HFFc6 (cell line): ENCODE measurements at regions not wholly inside any gene's neighbourhood (a gene's known extent, or its start where the extent isn't known, plus 50 kb on each side); places are given as distances from the start of the nearest gene placed in this dataset.
A peak's percentile ranks its signal among the peaks of the same experiment; 100 is the strongest.

Source experiments
- DNase-seq: peaks from one replicate; pipeline ENCODE4 v3.0.0-alpha.2; 2018
- H3K27ac Mint-ChIP-seq: 2 replicates; pipeline ENCODE4 v1.8.0; 2020; ENCODE audit warnings: mild to moderate bottlenecking, mixed read lengths
- H3K27me3 Mint-ChIP-seq: 2 replicates; pipeline ENCODE4 v1.8.0; 2021; ENCODE audit warnings: mild to moderate bottlenecking, moderate library complexity, mixed read lengths; ENCODE audit not compliant: insufficient read depth
- H3K36me3 Mint-ChIP-seq: 2 replicates; pipeline ENCODE4 v1.8.0; 2021; ENCODE audit warnings: low read depth, mixed read lengths
- H3K4me1 Mint-ChIP-seq: 2 replicates; pipeline ENCODE4 v1.8.0; 2020; ENCODE audit warnings: low read depth, mixed read lengths
- H3K4me3 Mint-ChIP-seq: 2 replicates; pipeline ENCODE4 v1.8.0; 2020; ENCODE audit warnings: mild to moderate bottlenecking, moderate library complexity, mixed read lengths
- H3K9me3 Mint-ChIP-seq: 2 replicates; pipeline ENCODE4 v1.8.0; 2020; ENCODE audit warnings: mild to moderate bottlenecking, mixed read lengths
- TF ChIP-seq, protein P1 (sequence below): fragments of 200-600 bp; sonication (generic); IDR thresholded peaks from 2 replicates; pipeline ENCODE4 v1.5.0; 2021; ENCODE audit warnings: antibody characterized with exemption, mild to moderate bottlenecking

DNA sequence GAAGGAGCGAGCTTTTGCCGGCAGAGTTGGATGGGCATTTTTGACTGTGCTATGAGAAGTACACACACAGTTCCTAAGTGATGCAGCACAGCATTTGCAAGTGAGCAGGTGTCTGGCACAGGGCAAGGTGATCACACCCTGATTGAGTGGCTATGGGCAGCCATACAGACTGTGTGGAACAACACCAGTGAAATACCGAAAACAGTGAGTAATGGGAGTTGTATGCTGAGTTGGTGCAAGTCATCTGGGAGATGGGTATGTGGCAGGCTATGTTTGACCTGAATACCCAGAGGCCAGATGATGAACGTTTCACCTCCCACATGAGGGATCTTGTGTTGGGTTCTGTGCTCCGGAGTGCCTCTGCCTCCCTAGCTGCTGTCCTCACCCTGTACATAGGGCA, 53.5 kb upstream of the TIPARP start:
- Mint-ChIP-seq H3K9me3 (no peaks in the 10 kb centered on the region), H3K27me3 (no peaks in the 10 kb centered on the region), H3K4me3 (no peak overlapping the region), H3K27ac (peak overlapping the region; percentile 43; the same call in 1 of the 2 replicates), H3K4me1 (peaks cover 53% of the 10 kb centered on the region), H3K36me3 (no peaks in the 10 kb centered on the region)
- DNase-seq: no peak
- TF ChIP-seq, protein P1, sequence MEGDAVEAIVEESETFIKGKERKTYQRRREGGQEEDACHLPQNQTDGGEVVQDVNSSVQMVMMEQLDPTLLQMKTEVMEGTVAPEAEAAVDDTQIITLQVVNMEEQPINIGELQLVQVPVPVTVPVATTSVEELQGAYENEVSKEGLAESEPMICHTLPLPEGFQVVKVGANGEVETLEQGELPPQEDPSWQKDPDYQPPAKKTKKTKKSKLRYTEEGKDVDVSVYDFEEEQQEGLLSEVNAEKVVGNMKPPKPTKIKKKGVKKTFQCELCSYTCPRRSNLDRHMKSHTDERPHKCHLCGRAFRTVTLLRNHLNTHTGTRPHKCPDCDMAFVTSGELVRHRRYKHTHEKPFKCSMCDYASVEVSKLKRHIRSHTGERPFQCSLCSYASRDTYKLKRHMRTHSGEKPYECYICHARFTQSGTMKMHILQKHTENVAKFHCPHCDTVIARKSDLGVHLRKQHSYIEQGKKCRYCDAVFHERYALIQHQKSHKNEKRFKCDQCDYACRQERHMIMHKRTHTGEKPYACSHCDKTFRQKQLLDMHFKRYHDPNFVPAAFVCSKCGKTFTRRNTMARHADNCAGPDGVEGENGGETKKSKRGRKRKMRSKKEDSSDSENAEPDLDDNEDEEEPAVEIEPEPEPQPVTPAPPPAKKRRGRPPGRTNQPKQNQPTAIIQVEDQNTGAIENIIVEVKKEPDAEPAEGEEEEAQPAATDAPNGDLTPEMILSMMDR: no peak

DNA sequence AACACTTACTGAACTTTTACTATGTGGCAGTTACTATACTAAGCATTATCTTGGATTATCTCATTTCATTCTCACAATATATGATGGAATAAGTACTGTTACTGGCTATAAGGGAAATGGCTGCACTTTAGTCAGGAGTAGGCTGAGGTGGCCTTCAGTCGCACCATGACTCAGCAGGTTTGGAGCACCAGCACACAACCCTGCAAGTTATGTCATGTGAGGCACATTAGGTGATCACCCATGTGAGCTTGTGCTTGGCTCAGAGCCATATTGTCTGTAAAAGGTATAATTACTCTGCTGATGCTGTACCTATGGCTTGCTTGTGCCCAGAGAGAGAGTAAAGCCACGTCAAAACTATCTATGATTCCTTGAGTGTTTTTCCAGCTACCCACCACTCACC, 54.1 kb upstream of the TIPARP start:
- H3K36me3 Mint-ChIP-seq: no peaks in the 10 kb centered on the region
- DNase-seq: no peak
- H3K27me3 Mint-ChIP-seq: no peaks in the 10 kb centered on the region
- peak overlapping the region; percentile 43 for H3K27ac Mint-ChIP-seq
- no peaks in the 10 kb centered on the region for H3K9me3 Mint-ChIP-seq
- TF ChIP-seq, protein P1: no peak
- no peak overlapping the region for H3K4me3 Mint-ChIP-seq
- peaks cover 60% of the 10 kb centered on the region for H3K4me1 Mint-ChIP-seq

DNA sequence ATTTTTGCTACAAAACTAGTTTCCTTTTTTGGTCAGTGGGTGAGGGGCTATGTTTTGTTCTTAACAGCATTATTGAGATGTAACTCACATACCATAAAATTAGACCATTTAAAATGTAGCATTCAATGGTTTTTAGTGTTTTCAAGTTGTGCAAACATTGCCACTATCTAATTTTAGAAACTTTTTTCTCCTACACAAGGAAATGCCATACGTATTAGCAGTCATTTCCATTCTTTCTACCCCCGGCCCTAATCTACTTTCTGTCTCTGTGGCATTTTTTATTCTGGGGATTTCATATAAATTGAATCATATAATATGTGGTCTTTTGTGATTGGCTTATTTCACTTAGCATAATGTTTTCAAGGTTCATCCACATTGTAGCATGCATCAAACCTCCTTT, 55.0 kb upstream of the TIPARP start:
- no peaks in the 10 kb centered on the region for H3K27me3 Mint-ChIP-seq
- no peak overlapping the region for H3K4me3 Mint-ChIP-seq
- H3K27ac Mint-ChIP-seq: peak overlapping the region; percentile 47
- H3K36me3 Mint-ChIP-seq: no peaks in the 10 kb centered on the region
- DNase-seq: no peak
- peaks cover 69% of the 10 kb centered on the region for H3K4me1 Mint-ChIP-seq
- TF ChIP-seq, protein P1: no peak
- H3K9me3 Mint-ChIP-seq: no peaks in the 10 kb centered on the region

DNA sequence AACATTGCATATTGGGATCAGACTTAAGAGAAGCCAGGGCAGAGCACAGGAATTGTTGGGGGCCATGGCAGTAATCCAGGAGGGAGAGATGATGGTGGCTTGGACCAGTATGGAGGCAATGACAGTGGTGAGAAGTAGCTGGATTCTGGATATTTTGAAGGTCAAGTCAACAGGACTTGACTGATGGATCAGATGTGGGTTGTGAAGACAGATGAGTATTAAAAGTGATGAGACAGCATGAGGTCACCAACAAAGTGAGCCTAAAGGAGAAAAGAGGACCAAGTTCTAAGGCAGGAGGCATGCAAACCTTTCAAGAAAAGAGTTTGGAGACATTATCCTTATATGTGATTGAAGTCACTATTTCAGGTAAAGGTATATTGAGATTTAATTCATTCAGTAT, 56.6 kb upstream of the TIPARP start:
- Mint-ChIP-seq H3K27me3 (no peaks in the 10 kb centered on the region), H3K36me3 (no peaks in the 10 kb centered on the region), H3K4me1 (peaks cover 74% of the 10 kb centered on the region), H3K4me3 (no peak overlapping the region), H3K27ac (0 out of 2 replicates have a peak overlapping the region, but pooled peaks have one; percentile 4), H3K9me3 (no peaks in the 10 kb centered on the region)
- no peak for DNase-seq
- TF ChIP-seq, protein P1: no peak

DNA sequence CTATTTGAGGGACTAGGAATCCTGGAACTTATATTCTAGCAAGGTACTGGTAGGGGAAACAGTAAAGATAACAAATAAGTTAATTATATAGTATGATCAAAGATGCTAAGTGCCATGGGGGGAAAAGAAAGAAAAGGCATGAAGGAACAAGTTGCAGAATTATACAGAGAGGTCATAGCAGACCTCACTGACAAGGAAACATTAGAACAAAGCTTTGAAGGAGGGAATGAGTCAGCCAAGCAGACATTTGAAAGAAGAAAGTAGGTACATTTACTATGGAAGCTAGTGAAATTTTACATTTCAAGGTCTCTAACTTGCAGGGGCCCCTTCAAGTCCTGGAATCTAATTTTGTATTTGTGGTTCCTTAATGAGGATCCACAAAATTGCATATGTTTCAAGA, 57.2 kb upstream of the TIPARP start:
- H3K27ac Mint-ChIP-seq: peak overlapping the region; percentile 27; the same call in 1 of the 2 replicates
- peaks cover 74% of the 10 kb centered on the region for H3K4me1 Mint-ChIP-seq
- TF ChIP-seq, protein P1: no peak
- no peak for DNase-seq
- no peaks in the 10 kb centered on the region for H3K36me3 Mint-ChIP-seq
- H3K27me3 Mint-ChIP-seq: no peaks in the 10 kb centered on the region
- H3K9me3 Mint-ChIP-seq: no peaks in the 10 kb centered on the region
- H3K4me3 Mint-ChIP-seq: no peak overlapping the region
